Hematopoietic multipotent progenitor cell (in vitro differentiated cells): ENCODE measurements at regions not wholly inside any gene's neighbourhood (a gene's known extent, or its start where the extent isn't known, plus 50 kb on each side); places are given as distances from the start of the nearest gene placed in this dataset.

ENCODE experiments used
- DNase-seq, 3 donors: peaks; one replicate each; pipeline ENCODE4 v3.0.0-alpha.2; 2011 to 2015; ENCODE audit warnings: low read depth in 2 of 3, low spot score in 2 of 3

GRCh38 chr4:64614276-64614675, 205.0 kb upstream of the TECRL start:
- no peak for DNase-seq

GRCh38 chr4:64613046-64613445, 203.8 kb upstream of the TECRL start:
- no peak for DNase-seq

DNA sequence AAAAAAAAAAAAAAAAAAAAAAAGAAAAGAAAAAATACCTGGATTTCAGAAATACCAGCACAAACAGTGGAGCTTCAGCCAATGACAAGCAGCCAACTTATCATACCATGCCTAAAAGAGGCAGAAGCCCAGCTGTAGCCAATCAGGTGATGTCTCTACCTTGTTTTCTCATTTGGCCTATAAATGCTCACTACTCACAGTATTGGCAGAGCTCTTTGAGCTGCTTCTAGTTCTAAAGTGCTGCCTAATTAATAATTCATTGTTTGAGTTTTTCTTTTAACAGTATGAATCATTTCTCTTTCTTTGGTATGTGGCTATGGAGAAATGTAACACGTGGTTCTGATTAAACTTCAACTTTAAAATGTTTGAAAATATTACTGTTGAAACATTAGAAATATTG, 188.8 kb upstream of the TECRL start:
- DNase-seq, result no peak

- no peak for DNase-seq
Observed at GRCh38 chr4:64594723-64595122, 185.5 kb upstream of the TECRL start.

GRCh38 chr4:64588507-64588906, 179.3 kb upstream of the TECRL start:
- DNase-seq, result no peak

DNA sequence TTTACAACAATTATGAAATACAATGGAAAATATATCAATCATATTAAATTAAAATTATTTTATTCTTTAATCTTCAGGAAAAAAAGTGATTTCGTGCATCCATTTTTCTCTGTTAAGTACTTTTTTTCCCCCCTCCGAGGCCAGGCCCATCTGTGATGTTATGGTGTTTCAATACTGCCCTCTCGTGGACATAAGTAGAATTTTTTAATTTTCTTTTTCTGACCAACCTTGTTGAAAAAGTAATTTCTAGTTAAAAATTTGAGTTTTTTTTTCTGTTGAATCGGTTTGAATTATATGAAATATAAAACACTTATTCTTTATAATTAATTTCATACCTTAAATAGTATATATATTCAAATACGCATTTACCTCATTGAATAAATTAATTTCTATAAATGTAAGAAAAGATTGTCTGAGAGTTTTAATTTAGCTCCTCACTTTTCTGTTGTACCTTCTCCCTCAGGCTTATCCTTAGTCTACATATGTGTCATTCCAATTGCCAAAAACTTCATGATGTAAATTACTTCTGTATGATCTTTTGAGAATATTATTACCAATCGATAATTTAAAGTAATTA, 175.8 kb upstream of the TECRL start:
- peak in 2 of 3 donors; percentile 9 to 61 for DNase-seq

- no peak for DNase-seq
Observed at GRCh38 chr4:64584125-64584524, 174.9 kb upstream of the TECRL start.

DNA sequence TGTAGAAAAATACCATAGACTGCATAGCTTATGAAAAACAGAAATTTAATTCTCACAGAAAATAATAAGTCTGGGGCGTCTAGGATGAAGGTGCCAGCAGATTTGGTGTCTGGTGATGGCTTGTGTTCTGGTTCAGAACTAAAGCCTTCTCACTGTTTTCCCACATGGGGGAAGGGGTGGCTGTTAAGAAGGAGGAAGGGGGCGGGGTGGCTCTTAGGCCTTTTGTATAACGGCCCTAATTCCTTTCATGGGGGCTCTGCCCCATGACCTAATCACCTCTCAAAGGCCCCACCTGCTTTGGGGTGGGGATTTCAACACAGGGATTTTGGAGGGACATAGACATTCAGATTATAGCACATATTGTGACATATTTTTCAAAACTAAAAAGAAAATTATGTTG, 173.2 kb upstream of the TECRL start:
- DNase-seq, result no peak

DNA sequence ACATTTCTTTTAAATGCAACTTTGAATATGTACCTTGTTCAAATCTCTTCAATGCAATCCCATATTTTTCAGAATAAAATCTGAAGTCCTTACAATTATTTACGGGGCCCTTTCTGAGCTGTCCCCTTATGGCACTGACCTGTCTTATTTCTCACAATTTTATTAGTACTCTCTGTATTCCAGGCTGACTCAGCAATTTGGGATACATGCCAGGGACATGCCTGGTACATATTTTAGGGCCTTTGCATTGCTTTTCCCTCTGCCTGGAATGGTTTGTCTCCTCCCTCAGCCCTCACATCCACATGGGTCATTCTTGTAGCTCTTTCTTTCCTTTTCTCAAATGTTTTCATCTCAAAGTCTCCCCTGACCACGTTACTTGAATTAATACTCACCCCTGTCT, 172.2 kb upstream of the TECRL start:
- DNase-seq, result no peak

DNA sequence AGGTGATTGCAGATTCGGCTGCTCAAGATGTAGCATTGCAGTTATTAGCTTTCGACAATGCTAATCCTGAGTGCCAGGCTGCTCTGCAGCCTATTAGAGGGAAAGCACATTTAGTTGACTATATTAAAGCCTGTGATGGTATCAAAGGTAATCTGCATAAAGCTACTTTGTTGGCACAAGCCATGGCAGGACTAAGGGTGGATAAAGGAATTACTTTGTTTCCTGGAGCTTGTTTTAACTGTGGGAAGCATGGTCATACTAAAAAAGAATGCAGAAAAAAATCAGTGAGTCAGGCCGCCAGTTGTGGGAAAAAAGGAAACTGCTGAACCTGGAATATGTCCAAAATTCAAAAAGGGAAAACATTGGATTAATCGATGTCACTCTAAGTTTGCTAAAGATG, 154.9 kb upstream of the TECRL start:
- DNase-seq, result no peak

DNA sequence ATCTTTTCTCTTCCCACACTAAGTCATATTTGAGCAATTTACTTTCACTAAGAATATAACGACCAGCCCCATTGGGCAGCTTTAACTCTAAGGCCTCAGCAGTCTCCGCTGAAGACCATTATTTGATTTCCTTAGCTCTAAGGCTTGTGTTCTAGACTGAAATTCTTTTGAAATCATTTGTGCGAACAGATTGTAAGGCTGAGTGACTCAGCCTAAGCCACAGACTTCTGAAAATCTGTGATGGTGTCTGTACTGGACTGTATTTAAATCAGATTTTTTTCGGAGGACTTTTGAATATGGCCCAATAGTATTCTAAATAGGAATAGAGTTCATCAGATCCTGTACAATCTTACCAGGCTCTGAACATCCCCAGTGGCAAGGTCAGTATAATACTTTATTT, 150.3 kb upstream of the TECRL start:
- no peak for DNase-seq

- no peak for DNase-seq
Observed at GRCh38 chr4:64551125-64551524, 141.9 kb upstream of the TECRL start.

DNA sequence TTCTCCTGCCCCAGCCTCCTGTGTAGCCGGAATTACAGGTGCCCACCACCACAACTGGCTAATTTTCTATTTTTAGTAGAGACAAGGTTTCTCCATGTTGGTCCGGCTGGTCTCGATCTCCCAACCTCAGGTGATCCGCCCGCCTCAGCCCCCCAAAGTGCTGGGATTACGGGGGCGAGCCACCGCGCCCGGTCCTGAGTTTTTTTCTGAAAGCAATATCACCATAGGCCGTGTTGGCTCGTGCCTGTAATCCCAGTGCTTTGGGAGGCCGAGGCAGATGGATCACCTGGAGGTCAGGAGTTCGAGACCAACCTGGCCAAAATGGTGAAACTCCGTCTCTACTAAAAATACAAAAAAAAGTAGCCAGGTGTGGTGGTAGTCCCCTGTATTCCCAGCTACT, 136.3 kb upstream of the TECRL start:
- DNase-seq, result no peak

DNA sequence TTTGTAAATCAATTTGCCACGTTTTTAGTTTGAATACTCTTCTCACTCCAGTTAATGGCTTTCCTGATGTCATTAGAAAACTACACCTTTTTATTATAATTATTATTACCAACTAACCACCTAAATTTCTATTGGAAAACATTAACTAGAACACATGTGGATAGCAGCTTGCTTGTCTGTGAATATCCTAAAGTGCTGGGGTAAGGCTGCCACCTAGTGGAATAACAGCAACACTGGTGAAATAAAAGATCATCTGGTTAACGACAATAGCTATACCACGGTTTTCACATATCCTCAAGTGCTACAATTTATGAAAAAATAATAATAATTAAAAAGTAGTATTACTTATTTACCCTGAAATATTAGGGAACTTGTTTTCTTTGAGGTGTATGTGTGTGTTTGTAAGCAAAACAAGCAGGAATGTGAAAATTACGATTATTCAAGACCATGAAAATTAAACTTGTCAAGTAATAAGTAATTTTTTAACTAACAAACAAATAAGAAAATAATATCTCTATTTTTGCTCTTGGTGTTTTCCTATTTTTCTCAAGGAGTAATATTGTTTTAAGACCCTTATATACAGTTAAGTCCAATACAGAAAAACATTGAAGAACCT, 130.1 kb upstream of the TECRL start:
- peak in 2 of 3 donors; percentile 42 to 66 for DNase-seq

GRCh38 chr4:64538219-64538618, 129.0 kb upstream of the TECRL start:
- DNase-seq, result no peak

- no peak for DNase-seq
Observed at GRCh38 chr4:64533637-64534036, 124.4 kb upstream of the TECRL start.

- no peak for DNase-seq
Observed at GRCh38 chr4:64533159-64533558, 123.9 kb upstream of the TECRL start.

GRCh38 chr4:64520421-64520820, 111.2 kb upstream of the TECRL start:
- no peak for DNase-seq

DNA sequence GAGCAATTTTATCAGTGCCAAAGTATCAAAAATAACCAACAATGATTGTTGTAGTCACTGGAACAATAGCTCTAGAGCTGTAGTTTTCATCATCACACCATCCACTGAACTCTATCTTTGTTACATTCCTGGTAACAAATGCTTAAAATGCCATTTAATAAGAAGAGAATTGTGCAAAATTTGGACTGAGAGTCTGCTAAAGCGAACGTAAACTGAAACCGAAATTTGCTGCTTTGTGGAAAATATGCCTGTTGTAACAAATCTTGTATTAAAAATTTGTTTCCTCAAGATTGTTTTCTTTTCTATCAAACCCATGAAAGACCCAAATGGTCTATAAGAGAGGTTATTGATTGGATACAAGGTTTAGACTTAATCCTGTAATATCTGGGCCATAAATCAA, 109.3 kb upstream of the TECRL start:
- no peak for DNase-seq

DNA sequence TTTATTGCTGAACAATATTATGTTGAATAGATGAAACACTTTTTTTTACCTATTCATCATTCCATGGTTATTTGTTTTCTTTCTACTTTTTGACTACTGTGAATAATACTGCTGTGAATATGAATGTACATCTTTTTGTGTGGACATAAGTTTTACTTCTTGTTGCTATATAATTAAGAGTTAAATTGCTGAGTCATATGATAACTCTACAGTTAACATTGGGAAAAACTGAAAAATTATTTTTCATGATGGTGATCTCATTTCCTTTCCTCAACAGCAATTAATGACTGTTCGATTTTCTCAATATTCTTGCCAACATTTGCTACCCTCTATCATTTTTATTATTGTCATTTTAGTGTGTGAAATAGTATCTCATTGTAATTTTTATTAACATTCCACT, 106.9 kb upstream of the TECRL start:
- no peak for DNase-seq

DNA sequence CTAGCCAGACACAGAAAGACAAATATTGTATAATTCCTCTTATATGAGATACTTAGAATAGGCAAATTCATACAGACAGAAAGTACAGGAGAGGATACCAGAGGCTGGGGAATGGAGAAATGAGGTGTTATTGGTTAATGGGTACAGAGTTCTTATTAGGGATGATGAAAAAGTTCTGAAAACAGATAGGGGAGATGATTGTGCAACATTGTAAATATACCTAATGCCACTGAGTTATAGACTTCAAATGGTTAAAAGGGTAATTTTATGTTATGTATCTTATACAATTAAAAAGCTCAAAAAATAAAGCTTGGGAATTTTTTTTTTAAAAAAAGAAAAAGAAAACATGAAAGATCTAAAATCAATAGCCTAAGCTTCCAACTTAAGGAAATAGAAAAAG, 98.8 kb upstream of the TECRL start:
- DNase-seq, result no peak

DNA sequence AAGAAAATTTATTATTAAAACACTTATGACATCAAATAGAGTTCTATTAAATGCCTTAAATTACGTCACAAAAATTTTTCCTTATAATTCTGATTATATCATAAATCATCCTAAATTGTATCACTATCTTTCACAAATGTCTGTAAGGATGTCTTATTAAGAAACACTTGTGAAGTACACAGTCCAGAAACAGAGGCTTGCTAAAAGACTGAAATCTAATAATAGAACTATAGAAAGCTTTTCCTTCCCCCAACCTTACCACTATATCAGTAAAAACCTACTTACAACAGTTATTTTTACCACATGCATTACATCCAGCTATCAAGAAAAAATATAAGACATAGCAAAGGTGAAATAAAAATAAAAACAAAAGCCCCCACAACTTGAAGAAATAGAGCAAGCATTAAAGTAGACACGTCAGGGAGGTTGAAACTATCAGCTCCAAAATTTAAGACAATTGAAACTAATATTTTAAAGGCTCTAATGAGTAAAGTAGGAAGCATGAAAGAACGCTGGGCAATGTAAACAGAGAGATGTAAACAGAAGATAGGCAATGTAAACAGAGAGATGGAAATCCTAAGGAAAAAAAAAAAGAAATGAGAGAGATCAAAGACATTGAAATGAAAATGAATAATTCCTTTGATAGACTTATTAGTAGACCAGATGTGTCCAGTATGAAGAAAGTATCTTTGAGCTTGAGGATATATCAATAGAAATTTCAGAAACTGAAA, 94.9 kb upstream of the TECRL start:
- no peak for DNase-seq
